ENCODE measurements at regions not wholly inside any gene's neighbourhood (a gene's known extent, or its start where the extent isn't known, plus 50 kb on each side); places are given as distances from the start of the nearest gene placed in this dataset.
"Not testable (repeated sequence)": the region's sequence is repeated elsewhere in the genome, so short reads cannot be mapped to it uniquely, and the experiment has no call there.

DNA sequence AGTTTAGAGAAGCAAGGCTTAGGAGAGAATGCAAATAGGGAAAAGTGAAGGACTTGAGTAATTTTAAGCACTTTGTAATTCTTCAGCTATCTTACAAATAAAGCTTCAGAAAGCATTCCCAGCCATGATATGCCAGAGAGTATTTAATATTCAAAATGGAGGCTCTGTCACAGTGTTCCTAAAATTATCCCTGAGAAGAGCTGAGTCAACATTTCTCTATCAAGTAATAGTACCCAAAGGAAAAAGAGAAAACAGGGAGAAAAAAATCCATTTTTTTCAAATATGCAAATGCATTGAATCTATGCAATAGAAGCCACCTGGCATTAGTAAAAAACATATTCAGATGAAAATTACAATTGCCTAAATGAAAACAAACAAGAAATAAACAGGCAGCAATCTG lies 392.6 kb upstream of the FAM174A start:
- Histone ChIP-seq H3K4me1 (ENCODE audit: control insufficient read depth, insufficient read depth, low read length) (no peaks in the 10 kb centered on the region), H3K36me3 (ENCODE audit: control insufficient read depth in 2 of 2, insufficient read depth in 2 of 2, low read length in 2 of 2) (no peaks in the 10 kb centered on the region), H3K27ac (ENCODE audit: low read length) (no peak overlapping the region), H3K27me3 (ENCODE audit: control insufficient read depth in 1 of 2, insufficient read depth in 2 of 2, low read length in 2 of 2) (no peaks in the 10 kb centered on the region), H3K4me3 (ENCODE audit: low read length in 2 of 2) (no peak overlapping the region), H3K9ac (ENCODE audit: low read length in 2 of 2) (no peak overlapping the region), H3K9me3 (ENCODE audit: control insufficient read depth in 2 of 2, low read length in 2 of 2) (no peaks in the 10 kb centered on the region)

GRCh38 chr5:100131161-100131560 lies 404.0 kb upstream of the FAM174A start:
- H3K27ac ChIP-seq (ENCODE audit: low read length) = no peak overlapping the region
- H3K9me3 ChIP-seq (ENCODE audit: control insufficient read depth in 2 of 2, low read length in 2 of 2) = no peaks in the 10 kb centered on the region
- no peaks in the 10 kb centered on the region for H3K27me3 ChIP-seq (ENCODE audit: control insufficient read depth in 1 of 2, insufficient read depth in 2 of 2, low read length in 2 of 2)
- H3K36me3 ChIP-seq (ENCODE audit: control insufficient read depth in 2 of 2, insufficient read depth in 2 of 2, low read length in 2 of 2) = no peaks in the 10 kb centered on the region
- H3K9ac ChIP-seq (ENCODE audit: low read length in 2 of 2) = no peak overlapping the region
- no peaks in the 10 kb centered on the region for H3K4me1 ChIP-seq (ENCODE audit: control insufficient read depth, insufficient read depth, low read length)
- H3K4me3 ChIP-seq (ENCODE audit: low read length in 2 of 2) = no peak overlapping the region

GRCh38 chr5:100130307-100130706 lies 404.9 kb upstream of the FAM174A start:
- H3K9ac ChIP-seq (ENCODE audit: low read length in 2 of 2) = no peak overlapping the region
- no peaks in the 10 kb centered on the region for H3K4me1 ChIP-seq (ENCODE audit: control insufficient read depth, insufficient read depth, low read length)
- H3K27me3 ChIP-seq (ENCODE audit: control insufficient read depth in 1 of 2, insufficient read depth in 2 of 2, low read length in 2 of 2) = no peaks in the 10 kb centered on the region
- no peaks in the 10 kb centered on the region for H3K9me3 ChIP-seq (ENCODE audit: control insufficient read depth in 2 of 2, low read length in 2 of 2)
- no peak overlapping the region for H3K27ac ChIP-seq (ENCODE audit: low read length)
- H3K36me3 ChIP-seq (ENCODE audit: control insufficient read depth in 2 of 2, insufficient read depth in 2 of 2, low read length in 2 of 2) = no peaks in the 10 kb centered on the region
- no peak overlapping the region for H3K4me3 ChIP-seq (ENCODE audit: low read length in 2 of 2)

DNA sequence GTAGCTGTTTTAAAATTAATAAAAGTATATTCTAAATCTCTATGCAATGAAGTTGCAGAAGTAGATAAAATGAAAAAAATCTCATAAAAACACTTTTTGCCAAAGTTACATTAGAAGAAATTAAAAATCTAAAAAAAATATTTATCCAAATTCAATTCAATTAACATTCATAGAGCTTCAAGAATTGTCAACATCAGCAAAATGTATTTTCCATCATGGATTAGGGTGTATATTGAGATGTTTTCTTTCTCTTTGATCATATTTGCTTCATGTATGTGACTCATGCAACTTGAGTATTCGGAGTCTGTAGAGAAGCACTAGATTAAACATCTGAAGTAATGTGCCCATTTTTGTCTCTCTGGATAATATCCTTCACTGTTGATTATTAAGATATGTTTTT lies 415.3 kb upstream of the FAM174A start:
- Histone ChIP-seq H3K27me3 (ENCODE audit: control insufficient read depth in 1 of 2, insufficient read depth in 2 of 2, low read length in 2 of 2) (no peaks in the 10 kb centered on the region), H3K36me3 (ENCODE audit: control insufficient read depth in 2 of 2, insufficient read depth in 2 of 2, low read length in 2 of 2) (no peaks in the 10 kb centered on the region), H3K9me3 (ENCODE audit: control insufficient read depth in 2 of 2, low read length in 2 of 2) (no peaks in the 10 kb centered on the region), H3K4me3 (ENCODE audit: low read length in 2 of 2) (no peak overlapping the region), H3K27ac (ENCODE audit: low read length) (no peak overlapping the region), H3K4me1 (ENCODE audit: control insufficient read depth, insufficient read depth, low read length) (no peaks in the 10 kb centered on the region), H3K9ac (ENCODE audit: low read length in 2 of 2) (no peak overlapping the region)

GRCh38 chr5:100110497-100110896 lies 424.7 kb upstream of the FAM174A start:
- Histone ChIP-seq H3K9me3 (ENCODE audit: control insufficient read depth in 2 of 2, low read length in 2 of 2) (no peaks in the 10 kb centered on the region), H3K4me3 (ENCODE audit: low read length in 2 of 2) (no peak overlapping the region), H3K27ac (ENCODE audit: low read length) (no peak overlapping the region), H3K4me1 (ENCODE audit: control insufficient read depth, insufficient read depth, low read length) (no peaks in the 10 kb centered on the region), H3K9ac (ENCODE audit: low read length in 2 of 2) (no peak overlapping the region), H3K36me3 (ENCODE audit: control insufficient read depth in 2 of 2, insufficient read depth in 2 of 2, low read length in 2 of 2) (no peaks in the 10 kb centered on the region), H3K27me3 (ENCODE audit: control insufficient read depth in 1 of 2, insufficient read depth in 2 of 2, low read length in 2 of 2) (no peaks in the 10 kb centered on the region)

DNA sequence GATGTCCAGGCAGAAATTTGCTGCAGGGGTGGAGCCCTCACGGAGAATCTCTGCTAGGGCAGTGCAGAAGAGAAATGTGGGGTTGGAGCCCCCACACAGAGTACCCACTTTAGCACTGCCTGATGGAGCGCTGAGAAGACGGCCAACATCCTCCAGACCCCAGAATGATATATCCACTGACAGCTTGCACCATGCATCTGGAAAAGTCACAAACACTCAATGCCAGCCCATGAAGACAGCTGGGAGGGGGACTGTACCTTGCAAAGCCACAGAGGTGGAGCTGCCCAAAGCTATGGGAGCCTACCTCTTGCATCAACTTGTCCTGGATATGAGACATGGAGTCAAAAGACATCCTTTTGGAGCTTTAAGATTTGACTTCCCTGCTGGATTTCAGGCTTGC lies 426.3 kb upstream of the FAM174A start:
- Histone ChIP-seq H3K9me3 (ENCODE audit: control insufficient read depth in 2 of 2, low read length in 2 of 2) (no peaks in the 10 kb centered on the region), H3K4me3 (ENCODE audit: low read length in 2 of 2) (no peak overlapping the region), H3K27me3 (ENCODE audit: control insufficient read depth in 1 of 2, insufficient read depth in 2 of 2, low read length in 2 of 2) (no peaks in the 10 kb centered on the region), H3K27ac (ENCODE audit: low read length) (no peak overlapping the region), H3K36me3 (ENCODE audit: control insufficient read depth in 2 of 2, insufficient read depth in 2 of 2, low read length in 2 of 2) (no peaks in the 10 kb centered on the region), H3K4me1 (ENCODE audit: control insufficient read depth, insufficient read depth, low read length) (no peaks in the 10 kb centered on the region), H3K9ac (ENCODE audit: low read length in 2 of 2) (no peak overlapping the region)

- not testable (repeated sequence) for H3K4me3 ChIP-seq (ENCODE audit: low read length in 2 of 2); H3K9me3 ChIP-seq (ENCODE audit: control insufficient read depth in 2 of 2, low read length in 2 of 2); H3K9ac ChIP-seq (ENCODE audit: low read length in 2 of 2); H3K27me3 ChIP-seq (ENCODE audit: control insufficient read depth in 1 of 2, insufficient read depth in 2 of 2, low read length in 2 of 2); H3K36me3 ChIP-seq (ENCODE audit: control insufficient read depth in 2 of 2, insufficient read depth in 2 of 2, low read length in 2 of 2); H3K4me1 ChIP-seq (ENCODE audit: control insufficient read depth, insufficient read depth, low read length); H3K27ac ChIP-seq (ENCODE audit: low read length)
Measured at GRCh38 chr5:100103592-100104119, 431.5 kb upstream of the FAM174A start.

- not testable (repeated sequence) for H3K4me3 ChIP-seq (ENCODE audit: low read length in 2 of 2); H3K27me3 ChIP-seq (ENCODE audit: control insufficient read depth in 1 of 2, insufficient read depth in 2 of 2, low read length in 2 of 2); H3K9ac ChIP-seq (ENCODE audit: low read length in 2 of 2); H3K36me3 ChIP-seq (ENCODE audit: control insufficient read depth in 2 of 2, insufficient read depth in 2 of 2, low read length in 2 of 2); H3K27ac ChIP-seq (ENCODE audit: low read length); H3K4me1 ChIP-seq (ENCODE audit: control insufficient read depth, insufficient read depth, low read length); H3K9me3 ChIP-seq (ENCODE audit: control insufficient read depth in 2 of 2, low read length in 2 of 2)
Measured at GRCh38 chr5:100101466-100101865, 433.7 kb upstream of the FAM174A start.

DNA sequence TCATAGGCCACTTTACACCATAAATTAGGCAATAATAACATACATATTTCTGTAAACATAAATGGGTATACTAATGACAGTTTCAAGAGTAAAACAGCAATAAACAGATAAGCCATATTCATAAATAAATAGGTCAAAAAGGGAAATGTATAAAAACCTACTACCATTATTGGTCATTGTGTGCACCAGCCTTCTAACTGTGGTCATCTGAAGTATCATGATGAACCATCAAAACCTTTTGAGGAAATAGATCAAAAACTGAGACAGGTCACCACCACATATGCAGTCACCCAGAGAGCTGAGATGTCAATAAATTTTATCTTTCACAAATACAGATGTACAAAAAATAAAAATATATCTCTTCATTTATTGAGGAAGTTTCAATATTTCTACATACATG lies 438.8 kb upstream of the FAM174A start:
- H3K4me3 ChIP-seq (ENCODE audit: low read length in 2 of 2); H3K9me3 ChIP-seq (ENCODE audit: control insufficient read depth in 2 of 2, low read length in 2 of 2); H3K36me3 ChIP-seq (ENCODE audit: control insufficient read depth in 2 of 2, insufficient read depth in 2 of 2, low read length in 2 of 2); H3K27ac ChIP-seq (ENCODE audit: low read length); H3K27me3 ChIP-seq (ENCODE audit: control insufficient read depth in 1 of 2, insufficient read depth in 2 of 2, low read length in 2 of 2); H3K4me1 ChIP-seq (ENCODE audit: control insufficient read depth, insufficient read depth, low read length); H3K9ac ChIP-seq (ENCODE audit: low read length in 2 of 2): not testable (repeated sequence)

DNA sequence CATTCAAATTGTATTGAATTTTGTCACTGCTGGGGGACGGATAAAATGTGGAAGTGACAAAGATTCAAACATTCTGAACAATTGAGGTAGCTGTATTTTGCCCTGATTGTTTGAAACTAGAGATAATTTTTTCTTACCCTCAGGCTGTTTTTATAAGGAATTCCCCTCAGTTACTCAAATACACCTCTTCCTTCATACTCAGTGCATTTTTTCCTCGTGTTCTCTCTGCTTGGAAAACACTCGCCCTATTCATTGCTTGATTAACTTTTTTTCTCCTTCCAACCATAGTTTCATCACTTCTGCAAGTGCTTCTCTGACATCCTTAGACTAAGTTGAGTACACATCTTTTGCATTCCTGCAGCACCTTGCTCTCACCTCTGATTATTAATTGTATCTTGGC lies 454.5 kb upstream of the FAM174A start:
- H3K27ac ChIP-seq (ENCODE audit: low read length); H3K4me1 ChIP-seq (ENCODE audit: control insufficient read depth, insufficient read depth, low read length); H3K9ac ChIP-seq (ENCODE audit: low read length in 2 of 2); H3K36me3 ChIP-seq (ENCODE audit: control insufficient read depth in 2 of 2, insufficient read depth in 2 of 2, low read length in 2 of 2); H3K27me3 ChIP-seq (ENCODE audit: control insufficient read depth in 1 of 2, insufficient read depth in 2 of 2, low read length in 2 of 2); H3K4me3 ChIP-seq (ENCODE audit: low read length in 2 of 2); H3K9me3 ChIP-seq (ENCODE audit: control insufficient read depth in 2 of 2, low read length in 2 of 2): not testable (repeated sequence)

DNA sequence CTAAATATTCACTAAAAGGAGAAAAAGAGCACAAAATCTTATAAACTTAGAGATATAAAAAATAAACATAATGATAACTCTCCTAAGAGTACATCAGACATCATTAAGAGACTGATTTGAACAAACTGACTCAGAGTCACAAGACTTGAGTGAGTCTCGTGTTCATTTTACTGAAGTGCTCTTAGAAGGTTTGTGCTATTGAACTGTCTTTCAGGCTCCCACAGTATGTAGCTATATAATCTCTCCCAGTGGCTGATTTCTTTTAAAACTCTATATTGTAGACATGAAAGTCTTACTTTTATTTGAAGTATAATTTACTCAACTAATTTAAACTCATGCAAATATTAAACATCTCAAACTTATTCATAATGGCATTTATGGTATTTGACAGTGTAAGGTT lies 456.0 kb upstream of the FAM174A start:
- H3K4me1 ChIP-seq (ENCODE audit: control insufficient read depth, insufficient read depth, low read length); H3K4me3 ChIP-seq (ENCODE audit: low read length in 2 of 2); H3K9me3 ChIP-seq (ENCODE audit: control insufficient read depth in 2 of 2, low read length in 2 of 2); H3K27me3 ChIP-seq (ENCODE audit: control insufficient read depth in 1 of 2, insufficient read depth in 2 of 2, low read length in 2 of 2); H3K36me3 ChIP-seq (ENCODE audit: control insufficient read depth in 2 of 2, insufficient read depth in 2 of 2, low read length in 2 of 2); H3K9ac ChIP-seq (ENCODE audit: low read length in 2 of 2); H3K27ac ChIP-seq (ENCODE audit: low read length): not testable (repeated sequence)

- H3K4me3 ChIP-seq (ENCODE audit: low read length in 2 of 2); H3K36me3 ChIP-seq (ENCODE audit: control insufficient read depth in 2 of 2, insufficient read depth in 2 of 2, low read length in 2 of 2); H3K9me3 ChIP-seq (ENCODE audit: control insufficient read depth in 2 of 2, low read length in 2 of 2); H3K27me3 ChIP-seq (ENCODE audit: control insufficient read depth in 1 of 2, insufficient read depth in 2 of 2, low read length in 2 of 2); H3K9ac ChIP-seq (ENCODE audit: low read length in 2 of 2); H3K27ac ChIP-seq (ENCODE audit: low read length); H3K4me1 ChIP-seq (ENCODE audit: control insufficient read depth, insufficient read depth, low read length): not testable (repeated sequence)
Measured at GRCh38 chr5:100066020-100066419, 469.2 kb upstream of the FAM174A start.

Measured in stomach smooth muscle (tissue), 2 donors.